Left lung (tissue), 4 donors: ENCODE measurements at regions not wholly inside any gene's neighbourhood (a gene's known extent, or its start where the extent isn't known, plus 50 kb on each side); places are given as distances from the start of the nearest gene placed in this dataset.

Source experiments
- ATAC-seq: fragments of 200-7000 bp; cut with Tn5 transposase; one replicate; pipeline ENCODE4 v1.9.1; 2020; ENCODE audit warnings: moderate library complexity
- DNase-seq, 4 donors: peaks; one replicate each; pipeline ENCODE4 v3.0.0-alpha.2; 2013 to 2020
- H3K27ac ChIP-seq, 2 donors: fragments of 200-600 bp; sonication (generic) in 1 of 2; one replicate each; pipeline versions ENCODE4 v1.5.0 to v1.8.0; 2020 to 2021
- H3K27me3 ChIP-seq, 2 donors: fragments of 200-600 bp; sonication (generic) in 1 of 2; one replicate each; pipeline versions ENCODE4 v1.5.0 to v1.8.0; 2020 to 2021
- H3K36me3 ChIP-seq, 2 donors: fragments of 200-600 bp; sonication (generic) in 1 of 2; one replicate each; pipeline versions ENCODE4 v1.5.0 to v1.8.0; 2020 to 2021
- H3K4me1 ChIP-seq, 2 donors: fragments of 200-600 bp; one replicate each; pipeline ENCODE4 v1.8.0; 2021
- H3K4me3 ChIP-seq, 2 donors: fragments of 200-600 bp; sonication (generic) in 1 of 2; one replicate each; pipeline versions ENCODE4 v1.5.0 to v1.8.0; 2020 to 2021; ENCODE audit warnings: mild to moderate bottlenecking in 1 of 2
- H3K9me3 ChIP-seq, 2 donors: fragments of 200-600 bp; sonication (generic) in 1 of 2; one replicate each; pipeline versions ENCODE4 v1.5.0 to v1.8.0; 2020 to 2021
- intact Hi-C, 2 donors: fragments of 100-400 bp; cut with DNase I; formaldehyde crosslinking; loops; one replicate each; pipeline versions ENCODE4 v1.11.2 to v1.14.2; 2022
- TF ChIP-seq, protein P1 (sequence below), 2 donors: fragments of 200-600 bp; sonication (generic) in 1 of 2; IDR thresholded peaks; one replicate each; pipeline versions ENCODE4 v1.5.0 to v1.8.0; 2021; ENCODE audit warnings: antibody characterized with exemption in 2 of 2
- donor health status: DM: no; HTN: yes; CAD: no.
- donor health status: DM: no; HTN: no; CAD: no.

DNA sequence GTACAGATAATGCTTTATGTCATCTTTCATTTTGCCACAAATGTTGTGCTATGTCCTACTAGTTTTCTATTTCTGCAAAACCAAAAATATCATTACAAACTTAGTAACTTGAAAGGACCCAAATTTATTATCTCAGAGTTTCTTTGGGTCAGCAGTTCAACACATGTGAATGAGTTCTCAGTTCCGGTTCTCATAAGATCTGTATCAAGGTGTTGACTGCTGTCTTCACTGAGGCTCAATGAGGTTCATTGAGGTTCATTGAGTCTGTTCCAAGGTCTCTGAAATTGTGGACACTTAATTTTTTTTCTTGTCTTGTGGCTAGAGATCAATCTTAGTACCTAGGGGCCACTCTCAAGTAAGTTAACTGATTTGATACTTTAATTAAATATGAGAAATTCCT lies 525.1 kb upstream of the BRINP3 start:
- H3K27me3 ChIP-seq, result no peaks in the 10 kb centered on the region
- H3K4me3 ChIP-seq, result no peak overlapping the region
- intact Hi-C loops, result no loop called here
- no peak for DNase-seq
- H3K36me3 ChIP-seq, result no peaks in the 10 kb centered on the region
- peaks cover 0 to 2% of the 10 kb centered on the region in 2 donors for H3K9me3 ChIP-seq
- no peak overlapping the region for H3K27ac ChIP-seq
- no peak for ATAC-seq
- TF ChIP-seq, protein P1, sequence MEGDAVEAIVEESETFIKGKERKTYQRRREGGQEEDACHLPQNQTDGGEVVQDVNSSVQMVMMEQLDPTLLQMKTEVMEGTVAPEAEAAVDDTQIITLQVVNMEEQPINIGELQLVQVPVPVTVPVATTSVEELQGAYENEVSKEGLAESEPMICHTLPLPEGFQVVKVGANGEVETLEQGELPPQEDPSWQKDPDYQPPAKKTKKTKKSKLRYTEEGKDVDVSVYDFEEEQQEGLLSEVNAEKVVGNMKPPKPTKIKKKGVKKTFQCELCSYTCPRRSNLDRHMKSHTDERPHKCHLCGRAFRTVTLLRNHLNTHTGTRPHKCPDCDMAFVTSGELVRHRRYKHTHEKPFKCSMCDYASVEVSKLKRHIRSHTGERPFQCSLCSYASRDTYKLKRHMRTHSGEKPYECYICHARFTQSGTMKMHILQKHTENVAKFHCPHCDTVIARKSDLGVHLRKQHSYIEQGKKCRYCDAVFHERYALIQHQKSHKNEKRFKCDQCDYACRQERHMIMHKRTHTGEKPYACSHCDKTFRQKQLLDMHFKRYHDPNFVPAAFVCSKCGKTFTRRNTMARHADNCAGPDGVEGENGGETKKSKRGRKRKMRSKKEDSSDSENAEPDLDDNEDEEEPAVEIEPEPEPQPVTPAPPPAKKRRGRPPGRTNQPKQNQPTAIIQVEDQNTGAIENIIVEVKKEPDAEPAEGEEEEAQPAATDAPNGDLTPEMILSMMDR (IDR thresholded peaks at IDR 0.05), result no peak
- H3K4me1 ChIP-seq, result no peaks in the 10 kb centered on the region

DNA sequence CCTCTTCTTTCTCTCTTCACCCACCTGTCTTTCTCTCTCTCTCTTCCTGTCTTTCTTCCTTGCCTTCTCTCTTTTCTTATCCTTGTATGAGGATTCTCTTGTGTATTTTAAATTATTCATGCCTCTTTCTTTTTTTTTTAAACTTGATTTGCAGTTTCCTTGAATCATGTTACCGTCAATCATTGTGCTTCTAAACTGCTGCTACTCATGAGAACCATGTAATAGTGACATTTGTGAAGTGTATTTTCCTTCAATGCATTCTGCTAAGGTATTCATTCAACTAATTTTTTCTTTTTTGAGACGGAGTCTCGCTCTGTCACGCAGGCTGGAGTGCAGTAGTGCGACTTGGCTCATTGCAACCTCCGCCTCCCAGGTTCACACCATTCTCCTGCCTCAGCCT lies 539.1 kb upstream of the BRINP3 start:
- ATAC-seq (no peak), DNase-seq (no peak)
- peaks cover 0 to 7% of the 10 kb centered on the region in 2 donors for H3K9me3 ChIP-seq
- H3K4me1 ChIP-seq, result no peaks in the 10 kb centered on the region
- TF ChIP-seq, protein P1 (IDR thresholded peaks at IDR 0.05), result no peak
- no peak overlapping the region for H3K27ac ChIP-seq
- no peaks in the 10 kb centered on the region for H3K27me3 ChIP-seq
- intact Hi-C loops, result no loop called here
- no peak overlapping the region for H3K4me3 ChIP-seq
- H3K36me3 ChIP-seq, result no peaks in the 10 kb centered on the region

DNA sequence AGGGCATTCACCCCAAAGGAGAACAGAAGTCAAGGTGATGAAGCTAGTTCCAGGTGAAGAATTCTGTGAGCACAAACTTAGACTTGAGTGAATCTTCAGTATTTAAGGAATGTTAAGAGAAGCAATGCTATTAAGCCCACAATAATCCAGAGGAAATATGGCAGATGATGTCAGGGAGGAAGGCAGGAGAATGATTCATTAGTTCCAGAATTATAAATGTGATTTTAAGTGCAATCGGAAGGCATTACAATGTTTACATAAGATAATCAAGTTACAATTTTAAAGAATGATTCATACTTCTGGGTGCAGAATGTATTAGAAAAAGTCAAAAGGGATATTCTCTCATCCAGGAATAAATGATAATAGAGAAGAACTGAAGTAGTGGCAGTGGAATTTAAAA lies 545.2 kb upstream of the BRINP3 start:
- DNase-seq, result no peak
- no peaks in the 10 kb centered on the region for H3K4me1 ChIP-seq
- ATAC-seq, result no peak
- H3K27ac ChIP-seq, result no peak overlapping the region
- intact Hi-C loops, result no loop called here
- no peaks in the 10 kb centered on the region for H3K36me3 ChIP-seq
- no peak overlapping the region for H3K4me3 ChIP-seq
- no peaks in the 10 kb centered on the region for H3K27me3 ChIP-seq
- TF ChIP-seq, protein P1 (IDR thresholded peaks at IDR 0.05), result no peak
- H3K9me3 ChIP-seq, result peaks cover 0 to 22% of the 10 kb centered on the region in 2 donors

DNA sequence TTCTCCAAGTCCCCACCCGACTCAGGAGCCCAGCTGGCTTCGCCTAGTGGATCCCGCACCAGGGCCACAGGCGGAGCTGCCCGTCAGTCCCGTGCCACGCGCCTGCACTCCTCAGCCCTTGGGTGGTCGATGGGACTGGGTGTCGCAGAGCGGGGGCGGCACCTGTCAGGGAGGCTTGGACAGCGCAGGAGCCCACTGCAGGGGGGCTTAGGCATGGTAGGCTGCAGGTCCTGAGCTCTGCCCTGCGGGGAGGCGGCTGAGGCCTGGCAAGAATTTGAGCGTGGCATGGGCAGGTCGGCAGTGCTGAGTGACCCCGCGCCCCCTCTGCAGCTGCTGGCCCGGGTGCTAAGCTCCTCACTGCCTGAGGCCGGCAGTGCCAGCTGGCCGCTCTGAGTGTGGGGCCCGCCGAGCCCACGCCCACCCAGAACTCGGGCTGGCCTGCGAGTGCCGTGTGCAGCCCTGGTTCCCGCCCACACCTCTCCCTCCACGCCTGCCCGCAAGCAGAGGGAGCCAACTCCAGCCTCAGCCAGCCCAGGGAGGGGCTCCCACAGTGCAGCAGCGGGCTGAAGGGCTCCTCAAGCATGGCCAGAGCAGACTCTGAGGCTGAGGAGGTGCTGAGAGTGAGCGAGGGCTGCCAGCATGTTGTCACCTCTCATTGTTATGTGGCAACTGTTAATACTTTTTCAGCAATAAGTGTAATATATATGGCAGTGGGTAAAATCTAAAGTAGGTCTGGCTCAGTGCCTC lies 548.4 kb upstream of the BRINP3 start:
- no peaks in the 10 kb centered on the region for H3K4me1 ChIP-seq
- no peaks in the 10 kb centered on the region for H3K36me3 ChIP-seq
- TF ChIP-seq, protein P1 (IDR thresholded peaks at IDR 0.05), result no peak
- H3K9me3 ChIP-seq, result peaks cover 0 to 36% of the 10 kb centered on the region in 2 donors
- ATAC-seq, result no peak
- peak in 1 of 4 donors; percentile 60 for DNase-seq
- H3K27ac ChIP-seq, result no peak overlapping the region
- no peaks in the 10 kb centered on the region for H3K27me3 ChIP-seq
- H3K4me3 ChIP-seq, result no peak overlapping the region
- intact Hi-C loops, result no loop called here

DNA sequence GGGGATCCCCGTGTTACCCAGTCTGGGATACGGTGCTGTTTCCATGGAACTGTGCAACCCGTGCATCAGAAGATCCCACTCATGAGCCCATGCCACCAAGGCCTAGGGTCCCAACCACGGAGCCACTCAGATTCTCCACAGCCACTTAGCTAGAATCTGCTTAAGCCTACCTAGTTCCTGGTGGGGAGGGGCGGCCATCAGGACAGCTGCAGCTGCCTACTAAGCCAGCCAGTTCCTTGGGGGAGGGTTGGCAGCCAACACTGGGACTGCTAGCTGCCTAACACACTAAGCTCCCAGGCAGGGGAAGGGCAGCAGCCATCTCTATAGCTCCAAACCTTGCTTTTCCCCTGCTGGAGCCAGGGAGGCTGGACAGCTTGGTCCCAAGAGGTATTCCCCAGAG lies 549.2 kb upstream of the BRINP3 start:
- Histone ChIP-seq H3K27ac (no peak overlapping the region), H3K9me3 (peaks cover 0 to 39% of the 10 kb centered on the region in 2 donors), H3K36me3 (no peaks in the 10 kb centered on the region), H3K27me3 (no peaks in the 10 kb centered on the region), H3K4me3 (no peak overlapping the region), H3K4me1 (no peaks in the 10 kb centered on the region)
- peak in 1 of 4 donors; percentile 16 for DNase-seq
- intact Hi-C loops, result no loop called here
- TF ChIP-seq, protein P1 (IDR thresholded peaks at IDR 0.05), result no peak
- ATAC-seq, result no peak
